ENCODE measurements at regions not wholly inside any gene's neighbourhood (a gene's known extent, or its start where the extent isn't known, plus 50 kb on each side); places are given as distances from the start of the nearest gene placed in this dataset.

DNA sequence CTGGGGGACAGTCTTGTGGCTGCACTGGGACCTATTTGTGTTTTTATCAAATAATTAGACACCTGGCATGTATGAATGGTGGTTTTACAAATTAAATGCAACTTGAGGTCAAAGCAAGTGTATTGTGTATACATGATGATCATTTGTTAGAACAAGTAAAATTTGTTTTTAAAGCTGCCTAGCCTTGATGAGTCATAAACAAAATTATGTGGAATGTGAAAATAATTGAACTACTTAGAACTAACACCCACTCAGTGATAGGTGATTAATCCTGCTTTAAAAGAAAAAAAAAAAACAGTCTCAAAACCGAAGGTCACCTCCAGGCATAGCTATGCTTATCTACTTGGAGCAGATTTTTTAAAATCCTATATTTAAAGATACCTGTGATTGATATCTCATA lies 770.3 kb upstream of the SLITRK5 start:
- TF ChIP-seq TAF1 (IDR thresholded peaks at IDR 0.05; ENCODE audit: borderline replicate concordance, insufficient read depth, low read length) (no peak), POLR2AphosphoS5 (IDR thresholded peaks at IDR 0.05; ENCODE audit: low read depth, low read length) (no peak), SIN3A (IDR thresholded peaks at IDR 0.05; ENCODE audit: borderline replicate concordance, insufficient read depth, low read length) (no peak), FOXP2 (optimal IDR thresholded peaks at IDR 0.05; ENCODE audit: borderline replicate concordance, extremely low read depth, extremely low read length, insufficient read depth) (no peak)
- TF ChIP-seq, protein P1, sequence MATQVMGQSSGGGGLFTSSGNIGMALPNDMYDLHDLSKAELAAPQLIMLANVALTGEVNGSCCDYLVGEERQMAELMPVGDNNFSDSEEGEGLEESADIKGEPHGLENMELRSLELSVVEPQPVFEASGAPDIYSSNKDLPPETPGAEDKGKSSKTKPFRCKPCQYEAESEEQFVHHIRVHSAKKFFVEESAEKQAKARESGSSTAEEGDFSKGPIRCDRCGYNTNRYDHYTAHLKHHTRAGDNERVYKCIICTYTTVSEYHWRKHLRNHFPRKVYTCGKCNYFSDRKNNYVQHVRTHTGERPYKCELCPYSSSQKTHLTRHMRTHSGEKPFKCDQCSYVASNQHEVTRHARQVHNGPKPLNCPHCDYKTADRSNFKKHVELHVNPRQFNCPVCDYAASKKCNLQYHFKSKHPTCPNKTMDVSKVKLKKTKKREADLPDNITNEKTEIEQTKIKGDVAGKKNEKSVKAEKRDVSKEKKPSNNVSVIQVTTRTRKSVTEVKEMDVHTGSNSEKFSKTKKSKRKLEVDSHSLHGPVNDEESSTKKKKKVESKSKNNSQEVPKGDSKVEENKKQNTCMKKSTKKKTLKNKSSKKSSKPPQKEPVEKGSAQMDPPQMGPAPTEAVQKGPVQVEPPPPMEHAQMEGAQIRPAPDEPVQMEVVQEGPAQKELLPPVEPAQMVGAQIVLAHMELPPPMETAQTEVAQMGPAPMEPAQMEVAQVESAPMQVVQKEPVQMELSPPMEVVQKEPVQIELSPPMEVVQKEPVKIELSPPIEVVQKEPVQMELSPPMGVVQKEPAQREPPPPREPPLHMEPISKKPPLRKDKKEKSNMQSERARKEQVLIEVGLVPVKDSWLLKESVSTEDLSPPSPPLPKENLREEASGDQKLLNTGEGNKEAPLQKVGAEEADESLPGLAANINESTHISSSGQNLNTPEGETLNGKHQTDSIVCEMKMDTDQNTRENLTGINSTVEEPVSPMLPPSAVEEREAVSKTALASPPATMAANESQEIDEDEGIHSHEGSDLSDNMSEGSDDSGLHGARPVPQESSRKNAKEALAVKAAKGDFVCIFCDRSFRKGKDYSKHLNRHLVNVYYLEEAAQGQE (IDR thresholded peaks at IDR 0.05; ENCODE audit: insufficient read depth in 1 of 2, low read depth in 2 of 2, low read length in 2 of 2) = no peak
